ENCODE measurements at regions not wholly inside any gene's neighbourhood (a gene's known extent, or its start where the extent isn't known, plus 50 kb on each side); places are given as distances from the start of the nearest gene placed in this dataset.

DNA sequence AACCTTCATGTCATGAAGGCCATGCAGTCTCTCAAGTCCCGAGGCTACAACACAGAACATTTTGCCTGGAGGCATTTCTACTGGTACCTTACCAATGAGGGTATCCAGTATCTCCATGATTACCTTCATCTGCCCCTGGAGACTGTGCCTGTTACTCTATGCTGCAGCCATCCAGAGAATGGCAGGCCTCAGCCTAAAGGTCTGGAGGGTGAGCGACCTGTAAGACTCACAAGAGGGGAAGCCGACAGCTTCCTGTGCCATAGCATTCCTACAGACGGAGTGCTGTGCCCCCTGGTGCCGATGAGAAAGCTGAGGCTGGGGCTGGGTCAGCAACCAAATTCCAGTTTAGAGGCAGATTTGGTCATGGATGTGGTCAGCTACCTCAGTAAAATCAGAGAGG is 51.3 kb upstream of the CADPS start:
- no peak overlapping the region for H3K4me3 ChIP-seq (ENCODE audit: low read depth in 2 of 2, low read length in 1 of 2)

DNA sequence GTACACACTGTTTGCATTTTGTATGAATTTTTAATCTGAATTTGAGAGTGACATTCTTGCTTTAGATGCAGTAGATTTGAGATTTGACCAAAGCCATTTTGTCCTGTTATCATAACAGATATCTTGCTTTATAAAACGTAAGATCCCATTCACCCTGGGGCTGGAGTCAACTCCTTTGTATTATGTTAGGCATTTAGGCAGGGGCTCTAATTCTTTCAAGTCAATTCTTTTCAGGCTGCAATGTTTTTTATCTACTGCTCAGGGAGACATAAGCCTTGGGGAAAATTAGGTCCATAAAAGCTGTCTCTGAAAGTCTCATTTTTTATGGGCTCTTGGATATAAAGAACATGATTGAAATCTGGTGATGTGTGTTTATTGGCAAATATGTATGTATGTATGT is 53.0 kb upstream of the CADPS start:
- WGBS (ENCODE audit: low lambda C conversion rate): 43% methylated on average over 1 of the region's 1 CpG
- Histone ChIP-seq H3K4me2 (no peak overlapping the region), H3F3A (replicated peaks; ENCODE audit: insufficient read depth) (no peaks in the 10 kb centered on the region), H3K36me3 (replicated peaks in 1 of 2; ENCODE audit: control insufficient read depth in 1 of 2, insufficient read depth in 2 of 2, low read length in 1 of 2) (no peaks in the 10 kb centered on the region), H3K9me2 (no peaks in the 10 kb centered on the region), H3K4me1 (ENCODE audit: control insufficient read depth in 1 of 2, insufficient read depth in 2 of 2, low read depth in 1 of 2, low read length in 1 of 2) (no peaks in the 10 kb centered on the region), H3K9ac (no peak overlapping the region), H4K20me1 (ENCODE audit: insufficient read depth) (no peaks in the 10 kb centered on the region), H3K9me3 (no peaks in the 10 kb centered on the region), H2AFZ (ENCODE audit: low read depth) (no peak overlapping the region), H3K4me3 (ENCODE audit: low read depth in 2 of 2, low read length in 1 of 2) (no peak overlapping the region), H3K79me2 (ENCODE audit: insufficient read depth) (no peaks in the 10 kb centered on the region), H3K27ac (ENCODE audit: low read depth in 2 of 2, low read length in 1 of 2) (no peak overlapping the region), H3K27me3 (ENCODE audit: insufficient read depth) (no peaks in the 10 kb centered on the region)
- POLR2A ChIA-PET: no interaction called here
- no peak for DNase-seq
- no peak for TF ChIP-seq FOXJ3 (CRISPR knock-in tag; IDR thresholded peaks at IDR 0.05)
- no peak for TF ChIP-seq JUND (IDR thresholded peaks at IDR 0.05)
- TF ChIP-seq, protein P1, sequence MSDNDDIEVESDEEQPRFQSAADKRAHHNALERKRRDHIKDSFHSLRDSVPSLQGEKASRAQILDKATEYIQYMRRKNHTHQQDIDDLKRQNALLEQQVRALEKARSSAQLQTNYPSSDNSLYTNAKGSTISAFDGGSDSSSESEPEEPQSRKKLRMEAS (IDR thresholded peaks at IDR 0.05; ENCODE audit: low read depth): no peak
- CTCF ChIA-PET: no interaction called here

More for the DNA sequence above, 51.3 kb upstream of the CADPS start:
- no peaks in the 10 kb centered on the region for H3K36me3 ChIP-seq (replicated peaks in 1 of 2; ENCODE audit: control insufficient read depth in 1 of 2, insufficient read depth in 2 of 2, low read length in 1 of 2)
- no peak overlapping the region for H3K9ac ChIP-seq
- no peaks in the 10 kb centered on the region for H3K79me2 ChIP-seq (ENCODE audit: insufficient read depth)
- 81% methylated on average over 3 of the region's 5 CpGs for WGBS (ENCODE audit: low lambda C conversion rate)
- ChIA-PET POLR2A (no interaction called here), CTCF (no interaction called here)
- no peaks in the 10 kb centered on the region for H3K27me3 ChIP-seq (ENCODE audit: insufficient read depth)
- H2AFZ ChIP-seq (ENCODE audit: low read depth): no peak overlapping the region
- no peaks in the 10 kb centered on the region for H3K9me2 ChIP-seq
- peaks cover 6% of the 10 kb centered on the region for H3F3A ChIP-seq (replicated peaks; ENCODE audit: insufficient read depth)
- H4K20me1 ChIP-seq (ENCODE audit: insufficient read depth): no peaks in the 10 kb centered on the region
- no peak for DNase-seq
- no peak overlapping the region for H3K4me2 ChIP-seq
- no peaks in the 10 kb centered on the region for H3K9me3 ChIP-seq
- no peaks in the 10 kb centered on the region for H3K4me1 ChIP-seq (ENCODE audit: control insufficient read depth in 1 of 2, insufficient read depth in 2 of 2, low read depth in 1 of 2, low read length in 1 of 2)
- no peak overlapping the region for H3K27ac ChIP-seq (ENCODE audit: low read depth in 2 of 2, low read length in 1 of 2)
- TF ChIP-seq RAD21 (IDR thresholded peaks at IDR 0.05; ENCODE audit: low read length) (no peak), FOXM1 (IDR thresholded peaks at IDR 0.05; ENCODE audit: low read depth) (no peak), SIN3A (IDR thresholded peaks at IDR 0.05; ENCODE audit: borderline replicate concordance, low read depth, low read length) (no peak), CHD2 (IDR thresholded peaks at IDR 0.05; ENCODE audit: low read length, partially characterized antibody) (no peak), SMC3 (IDR thresholded peaks at IDR 0.05; ENCODE audit: low read depth, low read length) (no peak), RFX5 (IDR thresholded peaks at IDR 0.05; ENCODE audit: low read length) (no peak), TCF12 (IDR thresholded peaks at IDR 0.05) (no peak)

DNA sequence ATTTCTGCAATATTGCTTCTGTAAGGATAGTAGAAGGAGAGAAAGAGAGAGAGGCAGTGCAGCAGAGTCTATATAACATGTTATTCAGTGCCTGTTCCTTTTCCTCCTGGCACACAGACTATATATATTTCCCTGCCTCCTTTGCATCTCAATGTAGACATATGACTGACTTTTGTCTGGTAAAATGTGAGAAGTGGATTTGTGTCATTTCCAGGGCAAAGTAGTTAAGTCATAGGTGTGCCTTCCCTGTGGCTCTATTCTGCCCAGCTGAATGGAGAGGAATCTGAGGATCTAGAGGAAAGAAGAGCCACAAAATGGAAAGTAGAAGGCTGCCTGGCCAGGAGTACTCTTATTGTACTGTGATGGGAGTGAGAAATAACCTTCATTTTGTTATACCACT is 54.6 kb upstream of the CADPS start:
- CTCF ChIA-PET: no interaction called here
- H3K79me2 ChIP-seq (ENCODE audit: insufficient read depth): no peaks in the 10 kb centered on the region
- no peak overlapping the region for H3K4me2 ChIP-seq
- no peak for DNase-seq
- no peak overlapping the region for H2AFZ ChIP-seq (ENCODE audit: low read depth)
- H3K9ac ChIP-seq: no peak overlapping the region
- no peaks in the 10 kb centered on the region for H4K20me1 ChIP-seq (ENCODE audit: insufficient read depth)
- no peaks in the 10 kb centered on the region for H3F3A ChIP-seq (replicated peaks; ENCODE audit: insufficient read depth)
- H3K9me3 ChIP-seq: no peaks in the 10 kb centered on the region
- H3K9me2 ChIP-seq: no peaks in the 10 kb centered on the region
- no peaks in the 10 kb centered on the region for H3K27me3 ChIP-seq (ENCODE audit: insufficient read depth)
- H3K36me3 ChIP-seq (replicated peaks in 1 of 2; ENCODE audit: control insufficient read depth in 1 of 2, insufficient read depth in 2 of 2, low read length in 1 of 2): no peaks in the 10 kb centered on the region
- no peak overlapping the region for H3K27ac ChIP-seq (ENCODE audit: low read depth in 2 of 2, low read length in 1 of 2)
- POLR2A ChIA-PET: no interaction called here
- no peaks in the 10 kb centered on the region for H3K4me1 ChIP-seq (ENCODE audit: control insufficient read depth in 1 of 2, insufficient read depth in 2 of 2, low read depth in 1 of 2, low read length in 1 of 2)
- no peak overlapping the region for H3K4me3 ChIP-seq (ENCODE audit: low read depth in 2 of 2, low read length in 1 of 2)
- no peak for TF ChIP-seq TEAD4 (IDR thresholded peaks at IDR 0.05; ENCODE audit: borderline replicate concordance, insufficient read depth)
- no peak for TF ChIP-seq EP300 (IDR thresholded peaks at IDR 0.05; ENCODE audit: borderline replicate concordance in 1 of 2, low read depth in 1 of 2, low read length in 1 of 2)
- no peak for TF ChIP-seq NRF1 (IDR thresholded peaks at IDR 0.05; ENCODE audit: low read depth, low read length)
- no peak for TF ChIP-seq CHD2 (IDR thresholded peaks at IDR 0.05; ENCODE audit: low read length, partially characterized antibody)
- TF ChIP-seq JUND (IDR thresholded peaks at IDR 0.05): no peak
- TF ChIP-seq, protein P2, sequence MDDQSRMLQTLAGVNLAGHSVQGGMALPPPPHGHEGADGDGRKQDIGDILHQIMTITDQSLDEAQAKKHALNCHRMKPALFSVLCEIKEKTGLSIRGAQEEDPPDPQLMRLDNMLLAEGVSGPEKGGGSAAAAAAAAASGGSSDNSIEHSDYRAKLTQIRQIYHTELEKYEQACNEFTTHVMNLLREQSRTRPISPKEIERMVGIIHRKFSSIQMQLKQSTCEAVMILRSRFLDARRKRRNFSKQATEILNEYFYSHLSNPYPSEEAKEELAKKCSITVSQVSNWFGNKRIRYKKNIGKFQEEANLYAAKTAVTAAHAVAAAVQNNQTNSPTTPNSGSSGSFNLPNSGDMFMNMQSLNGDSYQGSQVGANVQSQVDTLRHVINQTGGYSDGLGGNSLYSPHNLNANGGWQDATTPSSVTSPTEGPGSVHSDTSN (IDR thresholded peaks at IDR 0.05): no peak
- TF ChIP-seq, protein P3, sequence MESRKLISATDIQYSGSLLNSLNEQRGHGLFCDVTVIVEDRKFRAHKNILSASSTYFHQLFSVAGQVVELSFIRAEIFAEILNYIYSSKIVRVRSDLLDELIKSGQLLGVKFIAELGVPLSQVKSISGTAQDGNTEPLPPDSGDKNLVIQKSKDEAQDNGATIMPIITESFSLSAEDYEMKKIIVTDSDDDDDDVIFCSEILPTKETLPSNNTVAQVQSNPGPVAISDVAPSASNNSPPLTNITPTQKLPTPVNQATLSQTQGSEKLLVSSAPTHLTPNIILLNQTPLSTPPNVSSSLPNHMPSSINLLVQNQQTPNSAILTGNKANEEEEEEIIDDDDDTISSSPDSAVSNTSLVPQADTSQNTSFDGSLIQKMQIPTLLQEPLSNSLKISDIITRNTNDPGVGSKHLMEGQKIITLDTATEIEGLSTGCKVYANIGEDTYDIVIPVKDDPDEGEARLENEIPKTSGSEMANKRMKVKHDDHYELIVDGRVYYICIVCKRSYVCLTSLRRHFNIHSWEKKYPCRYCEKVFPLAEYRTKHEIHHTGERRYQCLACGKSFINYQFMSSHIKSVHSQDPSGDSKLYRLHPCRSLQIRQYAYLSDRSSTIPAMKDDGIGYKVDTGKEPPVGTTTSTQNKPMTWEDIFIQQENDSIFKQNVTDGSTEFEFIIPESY (IDR thresholded peaks at IDR 0.05; ENCODE audit: borderline replicate concordance, low read depth): no peak
- no peak for TF ChIP-seq RFX5 (IDR thresholded peaks at IDR 0.05; ENCODE audit: low read length)
- TF ChIP-seq, protein P4, sequence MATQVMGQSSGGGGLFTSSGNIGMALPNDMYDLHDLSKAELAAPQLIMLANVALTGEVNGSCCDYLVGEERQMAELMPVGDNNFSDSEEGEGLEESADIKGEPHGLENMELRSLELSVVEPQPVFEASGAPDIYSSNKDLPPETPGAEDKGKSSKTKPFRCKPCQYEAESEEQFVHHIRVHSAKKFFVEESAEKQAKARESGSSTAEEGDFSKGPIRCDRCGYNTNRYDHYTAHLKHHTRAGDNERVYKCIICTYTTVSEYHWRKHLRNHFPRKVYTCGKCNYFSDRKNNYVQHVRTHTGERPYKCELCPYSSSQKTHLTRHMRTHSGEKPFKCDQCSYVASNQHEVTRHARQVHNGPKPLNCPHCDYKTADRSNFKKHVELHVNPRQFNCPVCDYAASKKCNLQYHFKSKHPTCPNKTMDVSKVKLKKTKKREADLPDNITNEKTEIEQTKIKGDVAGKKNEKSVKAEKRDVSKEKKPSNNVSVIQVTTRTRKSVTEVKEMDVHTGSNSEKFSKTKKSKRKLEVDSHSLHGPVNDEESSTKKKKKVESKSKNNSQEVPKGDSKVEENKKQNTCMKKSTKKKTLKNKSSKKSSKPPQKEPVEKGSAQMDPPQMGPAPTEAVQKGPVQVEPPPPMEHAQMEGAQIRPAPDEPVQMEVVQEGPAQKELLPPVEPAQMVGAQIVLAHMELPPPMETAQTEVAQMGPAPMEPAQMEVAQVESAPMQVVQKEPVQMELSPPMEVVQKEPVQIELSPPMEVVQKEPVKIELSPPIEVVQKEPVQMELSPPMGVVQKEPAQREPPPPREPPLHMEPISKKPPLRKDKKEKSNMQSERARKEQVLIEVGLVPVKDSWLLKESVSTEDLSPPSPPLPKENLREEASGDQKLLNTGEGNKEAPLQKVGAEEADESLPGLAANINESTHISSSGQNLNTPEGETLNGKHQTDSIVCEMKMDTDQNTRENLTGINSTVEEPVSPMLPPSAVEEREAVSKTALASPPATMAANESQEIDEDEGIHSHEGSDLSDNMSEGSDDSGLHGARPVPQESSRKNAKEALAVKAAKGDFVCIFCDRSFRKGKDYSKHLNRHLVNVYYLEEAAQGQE (IDR thresholded peaks at IDR 0.05; ENCODE audit: low read depth, low read length): no peak

Data from SK-N-SH (cell line).